Smooth muscle cell (in vitro differentiated cells): ENCODE measurements at regions not wholly inside any gene's neighbourhood (a gene's known extent, or its start where the extent isn't known, plus 50 kb on each side); places are given as distances from the start of the nearest gene placed in this dataset.

Experiments used
- DNase-seq: peaks from one replicate; lab custom pipeline; 2025; ENCODE audit not compliant: unreplicated experiment; lab: John Stamatoyannopoulos, UW
- H2AFZ ChIP-seq: fragments of 200-600 bp; sonication (generic); 2 replicates; pipeline ENCODE4 v1.6.0; 2016; ENCODE audit warnings: antibody characterized with exemption, low read depth, mild to moderate bottlenecking
- H3F3A ChIP-seq: fragments of 200-600 bp; sonication (generic); 2 replicates; pipeline ENCODE4 v1.6.0; 2017; ENCODE audit warnings: antibody characterized with exemption, low read depth
- H3K27ac ChIP-seq: fragments of 200-600 bp; sonication (generic); 2 replicates; pipeline ENCODE4 v1.5.1; 2016; ENCODE audit warnings: low read depth, mild to moderate bottlenecking
- H3K27me3 ChIP-seq: fragments of 200-600 bp; sonication (generic); 2 replicates; pipeline ENCODE4 v1.6.1; 2016; ENCODE audit warnings: low read depth, mild to moderate bottlenecking
- H3K36me3 ChIP-seq: fragments of 200-600 bp; sonication (generic); 2 replicates; pipeline ENCODE4 v1.5.1; 2016; ENCODE audit warnings: low read depth
- H3K4me1 ChIP-seq: fragments of 200-600 bp; sonication (generic); 2 replicates; pipeline ENCODE4 v1.5.1; 2016; ENCODE audit warnings: low read depth
- H3K4me2 ChIP-seq: fragments of 200-600 bp; sonication (generic); 2 replicates; pipeline ENCODE4 v1.6.0; 2016; ENCODE audit warnings: mild to moderate bottlenecking
- H3K4me3 ChIP-seq: fragments of 200-600 bp; sonication (generic); 2 replicates; pipeline ENCODE4 v1.5.1; 2016; ENCODE audit warnings: mild to moderate bottlenecking
- H3K79me2 ChIP-seq: fragments of 200-600 bp; sonication (generic); 2 replicates; pipeline ENCODE4 v1.6.0; 2016; ENCODE audit warnings: low read depth, mild to moderate bottlenecking
- H3K9ac ChIP-seq: fragments of 200-600 bp; sonication (generic); 2 replicates; pipeline ENCODE4 v1.6.0; 2016; ENCODE audit warnings: low read depth
- H3K9me3 ChIP-seq: fragments of 200-600 bp; sonication (generic); replicated peaks from 2 replicates; pipeline ENCODE4 v1.5.1; 2016; ENCODE audit warnings: low read depth
- H4K20me1 ChIP-seq: fragments of 200-600 bp; sonication (generic); 2 replicates; pipeline ENCODE4 v1.6.0; 2016; ENCODE audit warnings: low read depth
- WGBS: methylation state at CpG from one replicate; pipeline ENCODE4 v1.1.7; 2016; ENCODE audit warnings: low lambda C conversion rate; 5-methylcytosine and 5-hydroxymethylcytosine counted together
- TF ChIP-seq, protein P1 (sequence below): fragments of 200-600 bp; sonication (generic); IDR thresholded peaks from 2 replicates; pipeline ENCODE4 v1.5.1; 2017; ENCODE audit warnings: borderline replicate concordance, mild to moderate bottlenecking, antibody characterized with exemption; ENCODE audit not compliant: insufficient read depth, poor library complexity, severe bottlenecking

DNA sequence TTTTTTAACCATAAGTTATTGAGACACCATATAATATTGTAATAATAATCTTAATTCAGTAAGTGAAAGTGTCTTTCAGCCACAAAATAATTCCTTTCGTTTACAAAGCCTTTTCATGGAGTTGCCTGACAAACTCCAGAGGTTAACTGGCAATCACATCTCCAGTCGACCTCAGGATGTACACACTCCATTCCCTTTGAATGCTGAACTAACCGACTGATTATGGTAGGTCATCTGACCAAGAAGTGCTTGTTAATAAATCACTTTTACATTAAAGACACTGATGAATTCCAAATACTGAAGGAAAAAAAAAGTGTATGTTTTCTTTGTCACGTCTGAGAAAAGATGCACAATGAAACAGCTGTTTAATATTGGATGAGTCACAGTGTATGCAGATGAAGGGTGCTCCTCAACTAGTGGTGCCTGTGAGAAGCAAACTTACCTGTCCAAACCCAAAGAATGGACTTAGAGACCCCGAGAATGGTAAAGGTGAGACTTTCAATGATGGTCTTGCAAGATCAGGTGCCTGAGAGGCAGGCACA, 348.1 kb upstream of the VWC2 start:
- Histone ChIP-seq H3K79me2 (no peaks in the 10 kb centered on the region), H3K36me3 (no peaks in the 10 kb centered on the region), H3K4me1 (no peaks in the 10 kb centered on the region), H3K27ac (no peak overlapping the region), H3F3A (no peaks in the 10 kb centered on the region), H3K4me3 (no peak overlapping the region), H3K9ac (no peak overlapping the region), H3K27me3 (no peaks in the 10 kb centered on the region), H3K4me2 (no peak overlapping the region), H3K9me3 (no peaks in the 10 kb centered on the region), H2AFZ (no peak overlapping the region), H4K20me1 (no peaks in the 10 kb centered on the region)
- TF ChIP-seq, protein P1, sequence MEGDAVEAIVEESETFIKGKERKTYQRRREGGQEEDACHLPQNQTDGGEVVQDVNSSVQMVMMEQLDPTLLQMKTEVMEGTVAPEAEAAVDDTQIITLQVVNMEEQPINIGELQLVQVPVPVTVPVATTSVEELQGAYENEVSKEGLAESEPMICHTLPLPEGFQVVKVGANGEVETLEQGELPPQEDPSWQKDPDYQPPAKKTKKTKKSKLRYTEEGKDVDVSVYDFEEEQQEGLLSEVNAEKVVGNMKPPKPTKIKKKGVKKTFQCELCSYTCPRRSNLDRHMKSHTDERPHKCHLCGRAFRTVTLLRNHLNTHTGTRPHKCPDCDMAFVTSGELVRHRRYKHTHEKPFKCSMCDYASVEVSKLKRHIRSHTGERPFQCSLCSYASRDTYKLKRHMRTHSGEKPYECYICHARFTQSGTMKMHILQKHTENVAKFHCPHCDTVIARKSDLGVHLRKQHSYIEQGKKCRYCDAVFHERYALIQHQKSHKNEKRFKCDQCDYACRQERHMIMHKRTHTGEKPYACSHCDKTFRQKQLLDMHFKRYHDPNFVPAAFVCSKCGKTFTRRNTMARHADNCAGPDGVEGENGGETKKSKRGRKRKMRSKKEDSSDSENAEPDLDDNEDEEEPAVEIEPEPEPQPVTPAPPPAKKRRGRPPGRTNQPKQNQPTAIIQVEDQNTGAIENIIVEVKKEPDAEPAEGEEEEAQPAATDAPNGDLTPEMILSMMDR = no peak
- DNase-seq = no peak
- 64% methylated on average over 5 of the region's 5 CpGs for WGBS

DNA sequence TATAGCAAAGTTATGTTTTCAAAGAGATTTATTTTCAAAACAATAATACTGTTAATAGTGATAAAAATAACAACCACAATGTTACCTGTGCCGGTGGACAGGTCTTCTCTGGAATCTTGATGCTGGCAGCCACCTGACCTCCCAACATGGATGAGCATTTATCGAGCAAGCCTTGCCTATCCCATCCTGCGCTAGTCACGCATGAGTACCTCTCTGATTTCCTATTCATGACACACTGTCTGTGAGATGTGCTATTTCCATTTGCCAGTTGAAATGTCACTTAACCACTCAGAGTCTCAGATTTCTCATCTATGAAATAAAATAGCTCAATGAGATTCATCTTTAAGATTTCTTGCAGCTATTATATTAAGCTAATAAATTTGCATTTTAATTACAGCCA, 341.2 kb upstream of the VWC2 start:
- TF ChIP-seq, protein P1 = no peak
- 95% methylated on average over 4 of the region's 4 CpGs for WGBS

DNA sequence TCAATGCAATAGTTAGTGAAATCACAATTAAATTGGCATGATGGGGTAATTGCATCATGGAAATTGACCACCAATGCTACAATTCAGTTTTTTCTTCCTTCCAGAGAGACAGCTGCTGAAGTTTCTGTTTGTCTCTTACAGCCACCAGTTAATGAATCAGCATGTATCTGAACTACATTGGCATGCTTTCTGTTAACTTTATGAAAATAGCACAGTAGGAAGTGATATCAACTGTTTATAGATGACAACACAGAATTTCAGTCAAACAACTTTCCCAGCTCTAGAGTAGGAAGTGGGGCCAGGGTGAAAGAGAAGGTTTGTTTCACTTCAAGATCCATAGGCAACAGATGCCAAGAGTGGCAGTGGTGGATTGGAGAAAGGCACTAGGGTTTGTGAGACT, 339.6 kb upstream of the VWC2 start:
- H3K9me3 ChIP-seq = no peaks in the 10 kb centered on the region
- H3F3A ChIP-seq = no peaks in the 10 kb centered on the region
- H3K27ac ChIP-seq = no peak overlapping the region
- H3K4me1 ChIP-seq = no peaks in the 10 kb centered on the region
- no peaks in the 10 kb centered on the region for H3K27me3 ChIP-seq
- H2AFZ ChIP-seq = no peak overlapping the region
- DNase-seq = no peak
- H3K36me3 ChIP-seq = no peaks in the 10 kb centered on the region
- TF ChIP-seq, protein P1 = no peak
- no peaks in the 10 kb centered on the region for H4K20me1 ChIP-seq
- no peak overlapping the region for H3K4me2 ChIP-seq
- no peak overlapping the region for H3K4me3 ChIP-seq
- no peak overlapping the region for H3K9ac ChIP-seq
- no peaks in the 10 kb centered on the region for H3K79me2 ChIP-seq

More for the DNA sequence above, 341.2 kb upstream of the VWC2 start:
- Histone ChIP-seq H3K4me1 (no peaks in the 10 kb centered on the region), H3K4me3 (no peak overlapping the region), H3K4me2 (no peak overlapping the region), H3K9ac (no peak overlapping the region), H3K27ac (no peak overlapping the region), H3K27me3 (no peaks in the 10 kb centered on the region), H3F3A (no peaks in the 10 kb centered on the region), H3K9me3 (no peaks in the 10 kb centered on the region), H3K79me2 (no peaks in the 10 kb centered on the region), H2AFZ (no peak overlapping the region), H4K20me1 (no peaks in the 10 kb centered on the region), H3K36me3 (no peaks in the 10 kb centered on the region)
- DNase-seq = no peak

DNA sequence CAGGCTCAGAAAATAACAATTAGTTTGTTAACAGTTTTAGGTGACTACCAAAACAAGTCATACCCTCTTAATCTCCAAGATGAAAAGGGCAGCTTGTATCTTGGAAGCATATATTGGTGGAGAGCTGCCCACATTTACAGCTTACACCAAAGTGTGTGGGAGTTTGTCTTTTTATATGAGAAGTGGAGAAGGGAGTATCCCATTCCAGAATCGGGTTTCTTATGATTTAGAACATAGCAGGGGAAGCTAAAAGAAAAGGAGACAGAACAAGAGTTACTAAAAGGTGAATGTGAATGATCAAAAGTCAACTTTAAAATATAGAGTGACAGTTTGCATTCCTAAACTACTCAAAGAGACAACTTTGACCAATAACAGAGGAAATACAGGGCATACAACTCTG, 338.6 kb upstream of the VWC2 start:
- 89% methylated on average over 1 of the region's 1 CpG for WGBS
- H3K9ac ChIP-seq = no peak overlapping the region

More for the DNA sequence above, 338.6 kb upstream of the VWC2 start:
- Histone ChIP-seq H3K79me2 (no peaks in the 10 kb centered on the region), H3K9me3 (no peaks in the 10 kb centered on the region), H3F3A (no peaks in the 10 kb centered on the region), H4K20me1 (no peaks in the 10 kb centered on the region), H2AFZ (no peak overlapping the region), H3K36me3 (no peaks in the 10 kb centered on the region), H3K4me1 (no peaks in the 10 kb centered on the region), H3K4me3 (no peak overlapping the region), H3K27ac (no peak overlapping the region), H3K4me2 (no peak overlapping the region), H3K27me3 (no peaks in the 10 kb centered on the region)
- TF ChIP-seq, protein P1 = no peak
- DNase-seq = no peak
